HG03064 (cell line): ENCODE measurements at regions not wholly inside any gene's neighbourhood (a gene's known extent, or its start where the extent isn't known, plus 50 kb on each side); places are given as distances from the start of the nearest gene placed in this dataset.

ENCODE experiments used
- ATAC-seq: cut with Tn5 transposase; IDR thresholded peaks from one replicate; pipeline ENCODE4 v1.9.1; 2021; ENCODE audit warnings: low read depth; ENCODE audit not compliant: unreplicated experiment

GRCh38 chr3:72543246-72543645 is 305.0 kb downstream of the SHQ1 start:
- ATAC-seq: no peak

DNA sequence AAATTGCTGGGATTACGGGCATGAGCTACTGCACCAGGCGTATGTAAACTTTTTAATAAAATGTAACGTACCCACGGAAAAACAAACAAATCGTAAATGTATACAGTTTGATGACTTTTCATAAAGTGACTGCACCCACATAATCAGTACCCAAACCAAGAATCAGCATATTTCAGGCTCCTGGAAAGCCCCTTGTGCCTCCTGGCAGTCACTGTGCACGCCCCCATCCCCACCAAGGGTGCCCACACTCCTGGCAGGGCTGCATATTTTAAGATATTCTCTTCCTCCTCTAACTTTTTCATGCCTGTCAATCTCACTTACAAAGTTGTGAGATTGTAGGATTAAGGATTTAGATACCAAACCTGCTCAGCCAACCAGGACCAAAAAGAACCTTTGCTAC is 305.5 kb downstream of the SHQ1 start:
- no peak for ATAC-seq

- ATAC-seq: no peak
Observed at GRCh38 chr3:72539856-72540255, 308.4 kb downstream of the SHQ1 start.

GRCh38 chr3:72538070-72538745 is 310.0 kb downstream of the SHQ1 start:
- no peak for ATAC-seq

- ATAC-seq: no peak
Observed at GRCh38 chr3:72537448-72537847, 310.8 kb downstream of the SHQ1 start.

DNA sequence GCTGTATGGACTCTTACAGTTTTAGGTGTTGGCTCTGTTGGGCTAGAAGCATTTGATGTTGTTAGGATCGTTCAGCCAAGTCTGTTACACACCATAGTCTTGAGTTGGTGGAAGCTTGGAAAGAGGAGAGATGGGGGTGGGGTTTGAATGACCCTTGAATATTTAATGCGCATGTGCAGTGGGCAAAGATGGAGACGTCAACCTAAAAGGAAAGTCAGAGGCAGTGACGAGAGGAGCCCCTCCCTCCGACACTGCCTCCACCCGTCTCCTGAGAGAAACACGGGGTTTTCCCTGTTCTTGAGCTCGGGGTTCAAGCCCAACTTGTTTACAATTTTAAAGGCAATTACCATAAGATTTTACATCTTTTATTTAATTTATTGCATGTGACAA is 311.4 kb downstream of the SHQ1 start:
- ATAC-seq: no peak

DNA sequence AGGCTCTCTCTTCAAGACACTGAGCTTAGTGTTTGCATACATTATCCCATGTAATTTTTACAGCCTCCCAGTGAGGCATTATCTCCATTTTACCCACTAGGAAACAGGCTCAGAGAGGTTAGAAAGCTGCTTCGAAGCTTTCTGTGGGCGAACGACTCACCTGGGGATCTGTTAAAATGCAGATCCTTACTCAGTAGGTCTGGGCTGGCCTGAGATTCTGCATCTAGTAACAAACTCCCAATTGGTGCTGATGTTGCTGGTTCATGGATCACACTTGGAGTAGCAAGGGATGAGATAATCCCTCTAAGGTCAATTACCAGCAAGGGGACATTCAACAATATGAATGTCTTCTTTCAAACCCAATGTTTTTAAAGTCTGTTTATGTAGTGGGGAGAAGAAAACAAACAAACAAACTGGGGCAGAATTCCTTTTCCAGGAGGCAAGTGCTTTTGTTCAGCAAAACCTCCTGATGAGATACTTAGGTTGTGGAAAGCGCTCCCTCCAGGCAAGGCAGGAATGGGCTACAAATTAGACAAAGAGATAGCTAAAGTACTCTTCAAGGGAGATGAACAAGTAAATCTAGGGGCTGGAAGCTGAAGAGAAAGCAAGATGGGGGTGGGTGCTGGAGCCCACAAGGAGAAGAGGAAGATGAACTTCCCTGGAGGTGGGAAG is 311.9 kb downstream of the SHQ1 start:
- no peak for ATAC-seq

GRCh38 chr3:72535772-72536171 is 312.5 kb downstream of the SHQ1 start:
- no peak for ATAC-seq

DNA sequence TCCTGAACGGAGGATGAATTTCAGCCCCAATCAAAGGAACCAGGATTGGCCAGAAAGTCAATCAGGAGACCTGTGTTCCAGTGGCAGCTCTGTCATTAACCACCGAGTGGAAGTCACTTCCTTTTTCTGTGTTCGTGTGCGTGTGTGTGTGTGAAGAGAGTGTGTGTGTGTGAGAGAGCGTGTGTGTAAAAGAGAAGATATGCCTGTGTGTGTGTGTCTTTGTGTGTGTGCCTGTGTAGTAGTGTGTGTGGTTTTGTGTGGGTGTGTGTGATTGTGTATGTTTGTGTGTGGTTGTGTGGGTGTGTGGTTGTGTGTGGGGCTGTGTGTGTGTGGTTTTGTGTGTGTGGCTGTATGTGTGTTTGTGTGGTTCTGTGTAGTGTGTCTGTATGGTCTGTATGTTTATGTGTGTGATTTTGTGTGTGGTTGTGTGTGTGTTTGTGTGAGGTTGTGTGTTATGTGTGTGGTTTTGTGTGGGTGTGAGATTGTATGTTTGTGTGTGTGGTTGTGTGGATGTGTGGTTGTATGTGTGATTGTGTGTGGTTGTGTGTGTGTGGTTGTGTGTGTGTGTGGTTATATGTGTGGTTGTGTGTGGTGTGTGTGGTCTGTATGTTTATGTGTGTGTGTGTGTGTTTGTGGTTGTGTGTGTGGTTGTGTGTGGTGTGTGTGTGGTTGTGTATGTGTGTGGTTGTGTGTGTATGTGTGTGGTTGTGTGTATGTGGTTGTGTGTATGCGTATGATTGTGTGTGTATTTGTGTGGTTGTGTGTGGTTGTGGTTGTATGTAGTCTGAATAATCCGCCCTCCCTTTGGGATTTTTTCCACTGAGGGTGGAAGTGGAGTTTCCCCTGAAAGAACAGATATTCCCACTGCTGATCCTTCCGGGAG is 314.4 kb downstream of the SHQ1 start:
- no peak for ATAC-seq

GRCh38 chr3:72530426-72530825 is 317.8 kb downstream of the SHQ1 start:
- no peak for ATAC-seq

DNA sequence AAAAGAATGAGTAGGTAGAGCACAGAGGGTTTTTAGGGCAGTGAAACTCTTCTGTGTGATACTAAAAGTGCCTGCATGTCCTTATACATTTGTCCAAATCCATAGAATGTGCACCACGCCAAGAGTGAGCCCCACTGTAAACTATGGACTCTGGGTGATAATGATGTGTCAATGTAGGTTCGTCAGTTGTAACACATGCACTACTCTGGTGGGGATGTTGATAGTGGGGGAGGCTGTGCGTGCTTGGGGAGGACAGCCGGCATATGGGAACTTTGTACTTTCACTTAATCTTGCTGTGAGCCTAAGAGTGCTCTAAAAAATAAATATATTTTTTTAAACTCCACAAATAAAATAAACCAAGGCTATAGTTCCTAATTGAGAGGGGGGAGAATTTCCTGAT is 319.2 kb downstream of the SHQ1 start:
- no peak for ATAC-seq

DNA sequence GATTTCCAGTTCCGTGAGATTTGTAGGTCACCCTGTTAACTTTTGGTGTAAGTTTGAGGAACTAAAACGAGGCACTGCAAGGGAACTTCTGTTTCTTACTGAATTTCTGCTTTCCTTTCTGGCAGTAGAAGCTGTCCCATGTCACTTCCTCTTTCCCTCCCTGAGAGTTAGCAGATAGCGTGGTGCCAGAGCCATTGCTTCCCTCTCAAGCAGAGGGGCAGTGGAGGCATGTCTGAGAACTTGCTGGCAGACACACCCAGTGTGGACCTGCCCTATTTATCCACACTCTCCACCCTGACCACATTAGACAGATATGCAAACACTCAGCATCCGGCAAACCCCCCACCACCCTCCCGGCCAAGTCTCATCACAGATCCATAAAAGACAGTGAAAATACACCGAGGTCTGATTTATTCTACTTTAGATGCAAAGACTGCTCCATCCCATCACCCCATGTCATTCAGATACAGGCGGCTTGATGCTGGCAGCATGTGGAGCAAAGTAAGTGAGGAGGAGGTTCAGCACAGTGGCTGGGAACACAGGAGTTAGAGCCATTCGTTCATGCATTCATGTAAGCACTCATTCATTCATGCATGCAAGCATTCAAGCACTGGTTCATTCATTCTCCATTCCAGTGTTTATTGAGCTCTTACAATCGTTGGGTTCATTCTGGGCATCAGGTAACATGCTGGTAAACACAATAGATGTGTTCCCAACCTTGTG is 324.7 kb downstream of the SHQ1 start:
- peak; percentile 69 for ATAC-seq

- no peak for ATAC-seq
Observed at GRCh38 chr3:72520690-72521308, 327.4 kb downstream of the SHQ1 start.

GRCh38 chr3:72519946-72520604 is 328.2 kb downstream of the SHQ1 start:
- ATAC-seq: no peak

- ATAC-seq: no peak
Observed at GRCh38 chr3:72517921-72518424, 330.3 kb downstream of the SHQ1 start.

DNA sequence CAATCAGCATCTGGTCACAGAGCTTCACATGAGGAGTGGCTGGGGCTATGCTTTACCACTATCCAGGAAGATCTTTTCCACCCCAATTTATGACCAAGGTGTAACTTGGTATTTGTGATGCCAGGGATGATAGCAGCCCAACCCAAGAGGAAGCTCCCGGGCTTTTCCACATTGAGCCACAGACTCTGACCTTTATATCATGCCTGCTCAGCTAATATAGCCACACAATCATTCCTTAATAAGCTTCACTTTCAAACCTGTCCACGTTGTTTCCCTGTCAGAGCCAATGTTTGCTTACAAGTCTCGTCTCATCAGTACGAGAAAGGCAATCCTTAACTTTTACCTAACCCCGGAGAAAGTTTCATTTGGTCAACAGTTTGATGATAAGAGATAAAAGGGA is 330.9 kb downstream of the SHQ1 start:
- ATAC-seq: no peak

DNA sequence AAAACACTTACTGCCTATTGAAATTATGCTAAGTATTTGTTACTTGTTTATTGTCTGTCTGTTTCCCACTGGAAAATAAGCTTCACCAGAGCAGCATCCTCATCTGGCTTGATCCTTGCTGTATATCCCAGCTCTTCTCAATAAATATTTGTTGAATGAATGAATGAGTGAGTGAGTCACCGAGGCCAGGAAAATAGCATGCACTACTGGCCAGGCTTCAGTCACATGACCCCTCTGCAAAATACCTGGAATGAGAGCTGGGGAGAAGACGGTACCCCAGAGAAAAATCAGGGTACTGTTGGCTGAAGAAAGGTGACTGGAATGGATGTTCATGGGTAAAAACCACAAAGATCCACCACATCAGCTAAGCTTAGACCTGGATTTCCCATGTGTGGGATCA is 331.9 kb downstream of the SHQ1 start:
- no peak for ATAC-seq

GRCh38 chr3:72515941-72516340 is 332.3 kb downstream of the SHQ1 start:
- no peak for ATAC-seq

- no peak for ATAC-seq
Observed at GRCh38 chr3:72515281-72515680, 333.0 kb downstream of the SHQ1 start.

DNA sequence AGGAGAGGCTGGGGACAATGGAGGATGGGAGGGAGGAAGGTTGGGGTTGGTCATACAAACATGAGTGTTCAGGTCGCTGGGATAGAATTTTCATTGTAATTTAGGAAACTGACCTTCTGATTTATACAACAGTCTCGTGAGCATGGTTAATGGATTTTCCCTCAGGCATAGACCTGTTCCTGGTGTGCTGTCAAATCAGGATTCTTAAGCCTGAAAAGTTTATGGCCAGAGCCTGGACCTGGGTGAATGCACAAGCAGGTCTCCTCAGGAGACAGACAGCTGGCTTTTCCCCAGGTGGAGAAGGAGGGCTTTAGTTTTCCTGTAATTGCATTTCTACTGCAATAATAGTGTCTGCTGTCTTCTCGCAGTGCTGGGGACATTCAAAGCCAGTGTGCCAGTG is 338.0 kb downstream of the SHQ1 start:
- no peak for ATAC-seq
